WTC11 (cell line): ENCODE measurements at regions not wholly inside any gene's neighbourhood (a gene's known extent, or its start where the extent isn't known, plus 50 kb on each side); places are given as distances from the start of the nearest gene placed in this dataset.
A peak's percentile ranks its signal among the peaks of the same experiment; 100 is the strongest.

ENCODE experiments used
- ATAC-seq: fragments of 200-7000 bp; cut with Tn5 transposase; 2 replicates; pipeline ENCODE4 v1.10.0; 2021; ENCODE audit warnings: mild to moderate bottlenecking, moderate library complexity
- CTCF ChIA-PET: fragments of 300-600 bp; sonication (Branson Sonifier 250); formaldehyde crosslinking; loops from one replicate; lab custom pipeline; 2021; ENCODE audit warnings: antibody characterized with exemption; lab: Charles Lee
- POLR2A ChIA-PET: fragments of 350-600 bp; sonication (Branson Sonifier 250); formaldehyde crosslinking; loops from one replicate; lab custom pipeline; 2021; ENCODE audit warnings: antibody characterized with exemption; lab: Charles Lee
- DNase-seq: peaks from one replicate; pipeline ENCODE4 v3.0.0; 2021; ENCODE audit warnings: low spot score
- H3K27ac Mint-ChIP-seq: 2 replicates; pipeline ENCODE4 v1.8.0; 2021; ENCODE audit warnings: mixed read lengths
- H3K27me3 Mint-ChIP-seq: 2 replicates; pipeline ENCODE4 v1.8.0; 2021; ENCODE audit warnings: low read depth, mild to moderate bottlenecking, moderate library complexity, mixed read lengths
- H3K36me3 Mint-ChIP-seq: 2 replicates; pipeline ENCODE4 v1.8.0; 2021; ENCODE audit warnings: mixed read lengths
- H3K4me1 Mint-ChIP-seq: 2 replicates; pipeline ENCODE4 v1.8.0; 2022; ENCODE audit warnings: mixed read lengths
- H3K4me3 Mint-ChIP-seq: 2 replicates; pipeline ENCODE4 v1.8.0; 2021; ENCODE audit warnings: mild to moderate bottlenecking, moderate library complexity, mixed read lengths
- H3K9me3 Mint-ChIP-seq: 2 replicates; pipeline ENCODE4 v1.8.0; 2021; ENCODE audit warnings: mixed read lengths
- CBFB ChIP-seq: sonication (generic); formaldehyde crosslinking; IDR thresholded peaks from 2 replicates; pipeline ENCODE4 v1.8.1; 2022; ENCODE audit warnings: mild to moderate bottlenecking, low read depth, missing genetic modification reagents
- ESRRA ChIP-seq: sonication (generic); formaldehyde crosslinking; IDR thresholded peaks from 2 replicates; pipeline ENCODE4 v1.8.1; 2022; ENCODE audit warnings: mild to moderate bottlenecking, missing genetic modification reagents, borderline replicate concordance
- ETV6 ChIP-seq: sonication (generic); formaldehyde crosslinking; IDR thresholded peaks from 2 replicates; pipeline ENCODE4 v1.8.1; 2022; ENCODE audit warnings: mild to moderate bottlenecking, missing genetic modification reagents
- FOXP1 ChIP-seq: sonication (generic); formaldehyde crosslinking; IDR thresholded peaks from 2 replicates; pipeline ENCODE4 v1.8.0; 2022; ENCODE audit warnings: missing genetic modification reagents, mild to moderate bottlenecking, moderate library complexity, borderline replicate concordance
- GRHL2 ChIP-seq: fragments of 250-450 bp; sonication (Bioruptor Pico); IDR thresholded peaks from 2 replicates; pipeline ENCODE4 v1.8.0; 2022; ENCODE audit warnings: mild to moderate bottlenecking, moderate library complexity; ENCODE audit not compliant: insufficient replicate concordance, severe bottlenecking
- JAZF1 ChIP-seq: fragments of 250-450 bp; sonication (Bioruptor Pico); IDR thresholded peaks from 2 replicates; pipeline ENCODE4 v1.9.0; 2021; ENCODE audit warnings: moderate library complexity, mild to moderate bottlenecking, inconsistent platforms
- MXD4 ChIP-seq: fragments of 250-450 bp; sonication (Bioruptor Pico); IDR thresholded peaks from 2 replicates; pipeline ENCODE4 v1.8.0; 2021; ENCODE audit warnings: mild to moderate bottlenecking, moderate library complexity, borderline replicate concordance
- MYBL2 ChIP-seq: sonication (generic); formaldehyde crosslinking; IDR thresholded peaks from 2 replicates; pipeline ENCODE4 v1.8.1; 2023; ENCODE audit warnings: mild to moderate bottlenecking, moderate library complexity, missing genetic modification reagents
- SMAD4 ChIP-seq: sonication (generic); formaldehyde crosslinking; IDR thresholded peaks from 2 replicates; pipeline ENCODE4 v1.8.0; 2022; ENCODE audit warnings: mild to moderate bottlenecking, missing genetic modification reagents
- TP53 ChIP-seq: sonication (generic); formaldehyde crosslinking; IDR thresholded peaks from 2 replicates; pipeline ENCODE4 v1.8.1; 2023; ENCODE audit warnings: mild to moderate bottlenecking, missing genetic modification reagents
- ZNF219 ChIP-seq: sonication (generic); formaldehyde crosslinking; IDR thresholded peaks from 2 replicates; pipeline ENCODE4 v1.8.0; 2023; ENCODE audit warnings: missing genetic modification reagents, mild to moderate bottlenecking, borderline replicate concordance
- ZNF671 ChIP-seq: fragments of 250-450 bp; sonication (Bioruptor Pico); IDR thresholded peaks from 2 replicates; pipeline ENCODE4 v1.8.0; 2021; ENCODE audit warnings: mild to moderate bottlenecking
- TF ChIP-seq, protein P1 (sequence below): fragments of 250-450 bp; sonication (Bioruptor Pico); IDR thresholded peaks from 2 replicates; pipeline ENCODE4 v1.9.0; 2021; ENCODE audit warnings: moderate library complexity, mild to moderate bottlenecking, inconsistent platforms, borderline replicate concordance
- TF ChIP-seq, protein P2 (sequence below): fragments of 250-450 bp; sonication (Bioruptor Pico); conservative IDR thresholded peaks from 2 replicates; pipeline ENCODE4 v1.9.0; 2021; ENCODE audit warnings: mild to moderate bottlenecking
- TF ChIP-seq, protein P3 (sequence below): sonication (generic); formaldehyde crosslinking; IDR thresholded peaks from 2 replicates; pipeline ENCODE4 v1.8.0; 2023; ENCODE audit warnings: missing genetic modification reagents, mild to moderate bottlenecking, borderline replicate concordance
- TF ChIP-seq, protein P4 (sequence below): sonication (generic); formaldehyde crosslinking; IDR thresholded peaks from 2 replicates; pipeline ENCODE4 v1.8.1; 2022; ENCODE audit warnings: low read depth, mild to moderate bottlenecking, moderate library complexity, missing genetic modification reagents, borderline replicate concordance
- TF ChIP-seq, protein P5 (sequence below): sonication (generic); formaldehyde crosslinking; IDR thresholded peaks from 2 replicates; pipeline ENCODE4 v1.8.0; 2023; ENCODE audit warnings: mild to moderate bottlenecking, missing genetic modification reagents
- TF ChIP-seq, protein P6 (sequence below): fragments of 250-450 bp; sonication (Bioruptor Pico); IDR thresholded peaks from 2 replicates; pipeline ENCODE4 v1.9.0; 2021; ENCODE audit warnings: mild to moderate bottlenecking

DNA sequence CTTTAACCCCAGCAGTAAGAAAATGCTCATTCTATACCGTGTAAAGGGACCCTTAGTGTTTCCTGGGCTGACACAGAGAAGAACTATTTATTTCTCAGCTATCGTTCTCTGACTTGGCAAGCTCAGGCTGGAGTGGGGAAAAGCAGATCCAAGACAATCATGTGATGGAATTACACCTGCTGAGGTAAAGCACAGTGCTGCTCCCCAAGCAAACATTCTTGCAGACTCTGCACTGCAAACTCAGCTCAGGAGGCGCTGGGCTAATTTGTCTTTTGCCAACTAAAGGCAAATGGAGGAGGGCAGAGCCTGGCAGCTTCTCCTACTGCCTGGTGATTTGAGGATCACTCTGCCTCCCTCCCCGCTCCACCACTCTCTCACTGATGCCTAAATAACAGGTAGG, 57.8 kb upstream of the FUT8 start:
- peaks cover 25% of the 10 kb centered on the region for H3K4me1 Mint-ChIP-seq
- no peak overlapping the region for H3K4me3 Mint-ChIP-seq
- no peak overlapping the region for H3K27ac Mint-ChIP-seq
- H3K36me3 Mint-ChIP-seq: no peaks in the 10 kb centered on the region
- no peaks in the 10 kb centered on the region for H3K9me3 Mint-ChIP-seq
- DNase-seq (no peak), ATAC-seq (no peak; the same call in 1 of the 2 replicates)
- TF ChIP-seq, protein P1, sequence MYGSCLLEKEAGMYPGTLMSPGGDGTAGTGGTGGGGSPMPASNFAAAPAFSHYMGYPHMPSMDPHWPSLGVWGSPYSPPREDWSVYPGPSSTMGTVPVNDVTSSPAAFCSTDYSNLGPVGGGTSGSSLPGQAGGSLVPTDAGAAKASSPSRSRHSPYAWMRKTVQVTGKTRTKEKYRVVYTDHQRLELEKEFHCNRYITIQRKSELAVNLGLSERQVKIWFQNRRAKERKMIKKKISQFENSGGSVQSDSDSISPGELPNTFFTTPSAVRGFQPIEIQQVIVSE (CRISPR knock-in tag): no peak
- TF ChIP-seq, protein P2, sequence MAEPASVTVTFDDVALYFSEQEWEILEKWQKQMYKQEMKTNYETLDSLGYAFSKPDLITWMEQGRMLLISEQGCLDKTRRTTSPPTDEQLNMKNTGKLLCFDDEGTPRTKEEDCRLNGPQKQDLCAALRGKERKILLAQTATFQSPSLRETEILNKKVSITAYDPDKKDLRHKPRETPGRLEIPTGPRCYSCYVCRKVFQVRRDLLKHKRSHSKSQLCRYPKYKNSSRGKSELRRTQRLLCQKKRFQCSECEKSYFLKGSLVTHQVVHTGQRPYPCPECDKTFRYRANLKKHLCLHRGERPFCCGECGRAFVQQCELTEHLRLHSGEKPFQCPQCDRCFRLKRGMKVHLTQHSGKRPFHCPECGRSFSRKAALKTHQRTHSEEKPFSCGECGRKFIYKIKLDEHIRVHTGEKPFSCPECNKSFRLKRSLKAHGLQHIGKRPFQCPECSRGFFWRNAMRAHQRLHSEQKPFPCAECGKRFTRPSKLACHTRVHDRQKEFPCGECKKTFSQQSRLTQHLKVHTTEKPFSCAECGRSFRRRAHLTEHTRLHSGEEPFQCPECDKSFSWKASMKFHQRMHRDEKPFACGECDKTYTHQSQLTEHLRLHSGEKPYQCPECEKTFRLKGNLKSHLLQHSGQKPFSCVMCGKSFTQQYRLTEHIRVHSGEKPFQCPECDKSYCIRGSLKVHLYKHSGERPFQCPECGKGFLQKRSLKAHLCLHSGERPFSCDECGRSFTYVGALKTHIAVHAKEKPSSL: no peak
- TF ChIP-seq ZNF219 (no peak), GRHL2 (CRISPR knock-in tag) (no peak), JAZF1 (no peak), SMAD4 (CRISPR knock-in tag) (no peak), ETV6 (CRISPR knock-in tag) (no peak), ZNF671 (no peak), MYBL2 (CRISPR knock-in tag) (no peak), MXD4 (CRISPR knock-in tag) (no peak), FOXP1 (no peak), TP53 (no peak)
- TF ChIP-seq, protein P3, sequence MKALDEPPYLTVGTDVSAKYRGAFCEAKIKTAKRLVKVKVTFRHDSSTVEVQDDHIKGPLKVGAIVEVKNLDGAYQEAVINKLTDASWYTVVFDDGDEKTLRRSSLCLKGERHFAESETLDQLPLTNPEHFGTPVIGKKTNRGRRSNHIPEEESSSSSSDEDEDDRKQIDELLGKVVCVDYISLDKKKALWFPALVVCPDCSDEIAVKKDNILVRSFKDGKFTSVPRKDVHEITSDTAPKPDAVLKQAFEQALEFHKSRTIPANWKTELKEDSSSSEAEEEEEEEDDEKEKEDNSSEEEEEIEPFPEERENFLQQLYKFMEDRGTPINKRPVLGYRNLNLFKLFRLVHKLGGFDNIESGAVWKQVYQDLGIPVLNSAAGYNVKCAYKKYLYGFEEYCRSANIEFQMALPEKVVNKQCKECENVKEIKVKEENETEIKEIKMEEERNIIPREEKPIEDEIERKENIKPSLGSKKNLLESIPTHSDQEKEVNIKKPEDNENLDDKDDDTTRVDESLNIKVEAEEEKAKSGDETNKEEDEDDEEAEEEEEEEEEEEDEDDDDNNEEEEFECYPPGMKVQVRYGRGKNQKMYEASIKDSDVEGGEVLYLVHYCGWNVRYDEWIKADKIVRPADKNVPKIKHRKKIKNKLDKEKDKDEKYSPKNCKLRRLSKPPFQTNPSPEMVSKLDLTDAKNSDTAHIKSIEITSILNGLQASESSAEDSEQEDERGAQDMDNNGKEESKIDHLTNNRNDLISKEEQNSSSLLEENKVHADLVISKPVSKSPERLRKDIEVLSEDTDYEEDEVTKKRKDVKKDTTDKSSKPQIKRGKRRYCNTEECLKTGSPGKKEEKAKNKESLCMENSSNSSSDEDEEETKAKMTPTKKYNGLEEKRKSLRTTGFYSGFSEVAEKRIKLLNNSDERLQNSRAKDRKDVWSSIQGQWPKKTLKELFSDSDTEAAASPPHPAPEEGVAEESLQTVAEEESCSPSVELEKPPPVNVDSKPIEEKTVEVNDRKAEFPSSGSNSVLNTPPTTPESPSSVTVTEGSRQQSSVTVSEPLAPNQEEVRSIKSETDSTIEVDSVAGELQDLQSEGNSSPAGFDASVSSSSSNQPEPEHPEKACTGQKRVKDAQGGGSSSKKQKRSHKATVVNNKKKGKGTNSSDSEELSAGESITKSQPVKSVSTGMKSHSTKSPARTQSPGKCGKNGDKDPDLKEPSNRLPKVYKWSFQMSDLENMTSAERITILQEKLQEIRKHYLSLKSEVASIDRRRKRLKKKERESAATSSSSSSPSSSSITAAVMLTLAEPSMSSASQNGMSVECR: no peak
- TF ChIP-seq, protein P4, sequence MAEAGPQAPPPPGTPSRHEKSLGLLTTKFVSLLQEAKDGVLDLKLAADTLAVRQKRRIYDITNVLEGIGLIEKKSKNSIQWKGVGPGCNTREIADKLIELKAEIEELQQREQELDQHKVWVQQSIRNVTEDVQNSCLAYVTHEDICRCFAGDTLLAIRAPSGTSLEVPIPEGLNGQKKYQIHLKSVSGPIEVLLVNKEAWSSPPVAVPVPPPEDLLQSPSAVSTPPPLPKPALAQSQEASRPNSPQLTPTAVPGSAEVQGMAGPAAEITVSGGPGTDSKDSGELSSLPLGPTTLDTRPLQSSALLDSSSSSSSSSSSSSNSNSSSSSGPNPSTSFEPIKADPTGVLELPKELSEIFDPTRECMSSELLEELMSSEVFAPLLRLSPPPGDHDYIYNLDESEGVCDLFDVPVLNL (CRISPR knock-in tag): no peak
- POLR2A ChIA-PET: no interaction called here
- H3K27me3 Mint-ChIP-seq: peaks cover 2% of the 10 kb centered on the region; the same call in 1 of the 2 replicates
- CTCF ChIA-PET: no interaction called here

DNA sequence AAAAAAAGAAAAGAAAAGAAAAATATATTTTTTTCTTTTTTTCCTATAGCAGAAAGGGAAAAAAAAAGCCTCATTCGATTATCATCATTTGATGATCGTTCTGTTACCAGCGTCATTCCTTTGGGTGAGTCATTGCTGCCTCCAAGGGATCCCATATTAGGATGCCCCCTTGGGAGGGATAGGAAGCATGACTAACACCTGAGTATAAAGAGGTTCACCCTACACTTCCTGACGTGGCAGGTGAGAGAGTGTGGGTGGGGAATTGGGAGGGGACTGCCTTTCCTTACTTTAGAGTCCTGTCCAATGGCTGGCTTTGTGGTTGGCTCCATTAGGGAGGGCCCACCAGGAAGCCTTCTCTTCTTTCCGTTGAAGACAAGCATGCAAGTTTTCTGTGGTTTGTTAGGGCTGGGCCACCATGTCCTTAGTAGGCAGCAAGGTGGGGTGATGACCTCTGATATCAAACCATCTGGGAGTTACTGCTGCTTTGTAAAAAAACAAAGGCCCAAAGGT, 56.1 kb upstream of the FUT8 start:
- Mint-ChIP-seq H3K4me1 (peaks cover 25% of the 10 kb centered on the region), H3K36me3 (no peaks in the 10 kb centered on the region), H3K4me3 (no peak overlapping the region), H3K27ac (no peak overlapping the region), H3K27me3 (peaks cover 2% of the 10 kb centered on the region; the same call in 1 of the 2 replicates), H3K9me3 (no peaks in the 10 kb centered on the region)
- ATAC-seq (peak; percentile 84), DNase-seq (no peak)
- ChIA-PET POLR2A (no interaction called here), CTCF (no interaction called here)
- TF ChIP-seq, protein P5, sequence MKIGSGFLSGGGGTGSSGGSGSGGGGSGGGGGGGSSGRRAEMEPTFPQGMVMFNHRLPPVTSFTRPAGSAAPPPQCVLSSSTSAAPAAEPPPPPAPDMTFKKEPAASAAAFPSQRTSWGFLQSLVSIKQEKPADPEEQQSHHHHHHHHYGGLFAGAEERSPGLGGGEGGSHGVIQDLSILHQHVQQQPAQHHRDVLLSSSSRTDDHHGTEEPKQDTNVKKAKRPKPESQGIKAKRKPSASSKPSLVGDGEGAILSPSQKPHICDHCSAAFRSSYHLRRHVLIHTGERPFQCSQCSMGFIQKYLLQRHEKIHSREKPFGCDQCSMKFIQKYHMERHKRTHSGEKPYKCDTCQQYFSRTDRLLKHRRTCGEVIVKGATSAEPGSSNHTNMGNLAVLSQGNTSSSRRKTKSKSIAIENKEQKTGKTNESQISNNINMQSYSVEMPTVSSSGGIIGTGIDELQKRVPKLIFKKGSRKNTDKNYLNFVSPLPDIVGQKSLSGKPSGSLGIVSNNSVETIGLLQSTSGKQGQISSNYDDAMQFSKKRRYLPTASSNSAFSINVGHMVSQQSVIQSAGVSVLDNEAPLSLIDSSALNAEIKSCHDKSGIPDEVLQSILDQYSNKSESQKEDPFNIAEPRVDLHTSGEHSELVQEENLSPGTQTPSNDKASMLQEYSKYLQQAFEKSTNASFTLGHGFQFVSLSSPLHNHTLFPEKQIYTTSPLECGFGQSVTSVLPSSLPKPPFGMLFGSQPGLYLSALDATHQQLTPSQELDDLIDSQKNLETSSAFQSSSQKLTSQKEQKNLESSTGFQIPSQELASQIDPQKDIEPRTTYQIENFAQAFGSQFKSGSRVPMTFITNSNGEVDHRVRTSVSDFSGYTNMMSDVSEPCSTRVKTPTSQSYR (CRISPR knock-in tag): no peak
- TF ChIP-seq, protein P6, sequence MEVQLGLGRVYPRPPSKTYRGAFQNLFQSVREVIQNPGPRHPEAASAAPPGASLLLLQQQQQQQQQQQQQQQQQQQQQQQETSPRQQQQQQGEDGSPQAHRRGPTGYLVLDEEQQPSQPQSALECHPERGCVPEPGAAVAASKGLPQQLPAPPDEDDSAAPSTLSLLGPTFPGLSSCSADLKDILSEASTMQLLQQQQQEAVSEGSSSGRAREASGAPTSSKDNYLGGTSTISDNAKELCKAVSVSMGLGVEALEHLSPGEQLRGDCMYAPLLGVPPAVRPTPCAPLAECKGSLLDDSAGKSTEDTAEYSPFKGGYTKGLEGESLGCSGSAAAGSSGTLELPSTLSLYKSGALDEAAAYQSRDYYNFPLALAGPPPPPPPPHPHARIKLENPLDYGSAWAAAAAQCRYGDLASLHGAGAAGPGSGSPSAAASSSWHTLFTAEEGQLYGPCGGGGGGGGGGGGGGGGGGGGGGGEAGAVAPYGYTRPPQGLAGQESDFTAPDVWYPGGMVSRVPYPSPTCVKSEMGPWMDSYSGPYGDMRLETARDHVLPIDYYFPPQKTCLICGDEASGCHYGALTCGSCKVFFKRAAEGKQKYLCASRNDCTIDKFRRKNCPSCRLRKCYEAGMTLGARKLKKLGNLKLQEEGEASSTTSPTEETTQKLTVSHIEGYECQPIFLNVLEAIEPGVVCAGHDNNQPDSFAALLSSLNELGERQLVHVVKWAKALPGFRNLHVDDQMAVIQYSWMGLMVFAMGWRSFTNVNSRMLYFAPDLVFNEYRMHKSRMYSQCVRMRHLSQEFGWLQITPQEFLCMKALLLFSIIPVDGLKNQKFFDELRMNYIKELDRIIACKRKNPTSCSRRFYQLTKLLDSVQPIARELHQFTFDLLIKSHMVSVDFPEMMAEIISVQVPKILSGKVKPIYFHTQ: no peak
- TF ChIP-seq, protein P1 (CRISPR knock-in tag): no peak
- TF ChIP-seq FOXP1 (no peak), TP53 (no peak), ESRRA (CRISPR knock-in tag) (no peak), CBFB (no peak)
